HG03175 (cell line): ENCODE measurements at regions not wholly inside any gene's neighbourhood (a gene's known extent, or its start where the extent isn't known, plus 50 kb on each side); places are given as distances from the start of the nearest gene placed in this dataset.

Experiments used
- ATAC-seq: cut with Tn5 transposase; IDR thresholded peaks from one replicate; pipeline ENCODE4 v1.9.1; 2021; ENCODE audit warnings: mild to moderate bottlenecking, moderate library complexity; ENCODE audit not compliant: unreplicated experiment

GRCh38 chr6:41469156-41470028, 76.8 kb upstream of the FOXP4 start:
- no peak for ATAC-seq

- ATAC-seq: no peak
Observed at GRCh38 chr6:41470029-41470330, 76.2 kb upstream of the FOXP4 start.

GRCh38 chr6:41470331-41471063, 75.7 kb upstream of the FOXP4 start:
- no peak for ATAC-seq

- no peak for ATAC-seq
Observed at GRCh38 chr6:41471064-41471895, 74.9 kb upstream of the FOXP4 start.

GRCh38 chr6:41474213-41474933, 71.8 kb upstream of the FOXP4 start:
- ATAC-seq: no peak

- no peak for ATAC-seq
Observed at GRCh38 chr6:41475164-41475563, 71.0 kb upstream of the FOXP4 start.

GRCh38 chr6:41475737-41476357, 70.3 kb upstream of the FOXP4 start:
- no peak for ATAC-seq

- ATAC-seq: no peak
Observed at GRCh38 chr6:41476401-41476800, 69.8 kb upstream of the FOXP4 start.

GRCh38 chr6:41477572-41477971, 68.6 kb upstream of the FOXP4 start:
- no peak for ATAC-seq

GRCh38 chr6:41483943-41484342, 62.2 kb upstream of the FOXP4 start:
- no peak for ATAC-seq

- no peak for ATAC-seq
Observed at GRCh38 chr6:41487860-41488432, 58.2 kb upstream of the FOXP4 start.

- no peak for ATAC-seq
Observed at GRCh38 chr6:41488433-41489119, 57.6 kb upstream of the FOXP4 start.

- ATAC-seq: no peak
Observed at GRCh38 chr6:41489120-41489851, 56.9 kb upstream of the FOXP4 start.

- ATAC-seq: no peak
Observed at GRCh38 chr6:41492261-41492891, 53.8 kb upstream of the FOXP4 start.

- ATAC-seq: no peak
Observed at GRCh38 chr6:41494212-41495110, 51.7 kb upstream of the FOXP4 start.
